BJ (cell line): ENCODE measurements at regions not wholly inside any gene's neighbourhood (a gene's known extent, or its start where the extent isn't known, plus 50 kb on each side); places are given as distances from the start of the nearest gene placed in this dataset.

ENCODE experiments used
- CTCF ChIA-PET: fragments of 350-600 bp; formaldehyde crosslinking; extraction: SDS; loops from one replicate; lab custom pipeline; 2021; ENCODE audit warnings: antibody characterized with exemption, inconsistent platforms; lab: Yijun Ruan, JAX
- POLR2A ChIA-PET: fragments of 300-600 bp; sonication (Branson Sonifier 250); formaldehyde crosslinking; extraction: SDS; loops from one replicate; lab custom pipeline; 2021; ENCODE audit warnings: antibody characterized with exemption; lab: Charles Lee
- DNase-seq: peaks from one replicate; pipeline ENCODE4 v3.0.0-alpha.2; 2011; ENCODE audit warnings: low read depth
- H3K27me3 ChIP-seq: 2 replicates; pipeline ENCODE4 v1.6.0; 2011; ENCODE audit warnings: low read length; ENCODE audit not compliant: control insufficient read depth, insufficient read depth
- H3K36me3 ChIP-seq: 2 replicates; pipeline ENCODE4 v1.5.1; 2011; ENCODE audit warnings: low read length; ENCODE audit not compliant: control insufficient read depth, insufficient read depth
- H3K4me3 ChIP-seq: 2 replicates; pipeline ENCODE4 v1.5.1; 2011; ENCODE audit warnings: low read depth, mild to moderate bottlenecking, control low read depth, low read length
- CTCF ChIP-seq: IDR thresholded peaks from 2 replicates; pipeline ENCODE4 v1.5.1; 2011; ENCODE audit warnings: low read depth, mild to moderate bottlenecking, control low read depth, inconsistent platforms, low read length, moderate library complexity; ENCODE audit not compliant: insufficient read depth

- DNase-seq, result no peak
- TF ChIP-seq CTCF, result no peak
- Histone ChIP-seq H3K36me3 (no peaks in the 10 kb centered on the region), H3K4me3 (no peak overlapping the region), H3K27me3 (peaks cover 6% of the 10 kb centered on the region)
- ChIA-PET CTCF (interaction anchor here (0.8 to 1.0 kb wide), 2 partner anchors 22 to 183 kb away, joined by 3 to 4 read pairs; no protein-coding TSS in a partner anchor), POLR2A (no interaction called here)
Measured at GRCh38 chr6:1099264-1099663, 212.6 kb upstream of the FOXQ1 start.

GRCh38 chr6:1096967-1097765, 214.7 kb upstream of the FOXQ1 start:
- Histone ChIP-seq H3K4me3 (no peak overlapping the region), H3K36me3 (no peaks in the 10 kb centered on the region), H3K27me3 (peaks cover 3% of the 10 kb centered on the region; the same call in 1 of the 2 replicates)
- POLR2A ChIA-PET, result no interaction called here
- no peak for TF ChIP-seq CTCF
- CTCF ChIA-PET, result interaction anchor here (0.7 to 1.2 kb wide), 2 partner anchors 12 to 284 kb away, joined by 3 to 4 read pairs; no protein-coding TSS in a partner anchor
- DNase-seq, result no peak

- Histone ChIP-seq H3K4me3 (no peak overlapping the region), H3K27me3 (no peaks in the 10 kb centered on the region), H3K36me3 (no peaks in the 10 kb centered on the region)
- POLR2A ChIA-PET, result no interaction called here
- DNase-seq, result peak; percentile 83
- TF ChIP-seq CTCF, result no peak
- CTCF ChIA-PET, result no interaction called here
Measured at GRCh38 chr6:1094306-1094705, 217.6 kb upstream of the FOXQ1 start.

GRCh38 chr6:1091900-1092299, 220.0 kb upstream of the FOXQ1 start:
- Histone ChIP-seq H3K36me3 (no peaks in the 10 kb centered on the region), H3K4me3 (no peak overlapping the region), H3K27me3 (no peaks in the 10 kb centered on the region)
- DNase-seq, result no peak
- POLR2A ChIA-PET, result no interaction called here
- TF ChIP-seq CTCF, result no peak
- CTCF ChIA-PET, result interaction anchor here (0.7 kb wide), 1 partner anchor 339 kb away, joined by 3 read pairs; no protein-coding TSS in a partner anchor

- Histone ChIP-seq H3K4me3 (no peak overlapping the region), H3K27me3 (no peaks in the 10 kb centered on the region; the same call in 1 of the 2 replicates), H3K36me3 (no peaks in the 10 kb centered on the region)
- TF ChIP-seq CTCF, result no peak
- POLR2A ChIA-PET, result no interaction called here
- CTCF ChIA-PET, result interaction anchor here (0.9 kb wide), 1 partner anchor 177 kb away, joined by 3 read pairs; no protein-coding TSS in a partner anchor
- DNase-seq, result no peak
Measured at GRCh38 chr6:1089859-1090258, 222.0 kb upstream of the FOXQ1 start.
